NCI-H2227 treated with DMSO at 0.1 percent for 48 hours (cell line): ENCODE measurements at regions not wholly inside any gene's neighbourhood (a gene's known extent, or its start where the extent isn't known, plus 50 kb on each side); places are given as distances from the start of the nearest gene placed in this dataset.
A peak's percentile ranks its signal among the peaks of the same experiment; 100 is the strongest.

Experiments used
- DNase-seq: peaks from one replicate; lab custom pipeline; 2025; lab: John Stamatoyannopoulos, UW

DNA sequence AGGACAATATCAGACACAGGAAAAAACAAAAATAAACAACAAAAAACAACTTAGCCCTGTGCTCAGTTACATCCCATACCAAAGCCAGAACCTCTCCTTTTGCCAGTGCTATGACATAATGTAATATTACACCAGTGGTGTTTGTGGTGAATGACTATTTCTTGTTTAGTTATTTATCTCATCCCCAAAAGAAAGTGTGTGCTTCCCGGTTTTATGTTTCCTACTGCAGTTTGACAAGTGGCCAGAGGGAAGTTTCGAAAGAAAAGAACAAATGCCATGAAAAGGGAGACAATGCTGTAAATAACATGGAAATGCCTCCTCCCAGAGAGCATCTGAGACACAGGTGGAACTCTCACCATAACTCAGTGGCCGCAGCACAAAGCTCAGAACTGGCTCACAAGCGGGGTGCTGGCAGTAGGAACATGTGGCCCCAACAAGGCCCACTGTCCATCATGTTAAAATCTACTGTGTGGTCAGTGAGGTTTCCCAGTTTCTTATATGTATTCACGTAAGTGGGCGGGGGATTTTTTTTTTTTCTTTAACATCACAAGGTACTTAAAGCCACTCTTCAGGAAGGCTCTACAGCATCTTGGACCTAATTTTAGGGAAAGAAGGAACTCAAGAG is 158.2 kb downstream of the BARHL2 start:
- DNase-seq, result no peak

- DNase-seq, result no peak
Measured at GRCh38 chr1:90558126-90558525, 159.0 kb downstream of the BARHL2 start.

- no peak for DNase-seq
Measured at GRCh38 chr1:90557706-90558105, 159.4 kb downstream of the BARHL2 start.

DNA sequence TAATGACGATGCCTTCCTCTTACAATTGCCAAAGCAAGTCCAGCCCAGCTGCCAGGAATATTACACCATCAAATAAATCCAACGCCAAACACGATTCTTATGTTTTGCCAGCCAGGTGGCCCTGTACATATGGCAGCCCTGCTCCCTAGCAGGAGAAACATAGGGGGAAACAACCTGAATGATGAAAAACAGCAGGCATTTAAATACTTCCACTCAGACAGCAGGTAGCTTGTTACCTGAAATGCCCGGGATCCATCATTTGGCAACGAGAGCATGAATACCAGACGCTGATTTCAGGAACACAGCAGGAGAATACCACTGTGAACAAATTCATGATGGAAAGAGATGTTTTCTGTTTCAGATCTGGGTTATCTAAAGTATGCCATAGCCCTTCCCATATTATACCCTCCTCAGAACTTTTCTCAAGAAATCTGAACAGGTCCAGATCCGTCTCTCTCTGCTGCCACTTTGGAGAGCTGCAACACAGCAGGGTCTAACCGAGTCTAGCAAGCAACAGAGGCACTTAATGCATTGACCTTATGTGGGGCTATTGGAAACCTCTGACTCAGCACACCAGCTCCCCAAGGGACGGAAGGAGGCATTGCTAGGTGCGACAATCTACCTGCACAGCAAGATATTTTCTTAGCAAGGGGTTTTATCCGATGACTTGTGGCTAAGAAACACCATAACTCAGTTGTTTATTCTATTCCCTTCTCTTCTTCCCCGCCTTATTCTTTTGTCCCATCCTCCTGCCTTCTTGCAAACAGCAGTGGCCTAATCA is 166.3 kb downstream of the BARHL2 start:
- no peak for DNase-seq

- no peak for DNase-seq
Measured at GRCh38 chr1:90544356-90544755, 172.7 kb downstream of the BARHL2 start.

- no peak for DNase-seq
Measured at GRCh38 chr1:90537606-90538362, 179.3 kb downstream of the BARHL2 start.

DNA sequence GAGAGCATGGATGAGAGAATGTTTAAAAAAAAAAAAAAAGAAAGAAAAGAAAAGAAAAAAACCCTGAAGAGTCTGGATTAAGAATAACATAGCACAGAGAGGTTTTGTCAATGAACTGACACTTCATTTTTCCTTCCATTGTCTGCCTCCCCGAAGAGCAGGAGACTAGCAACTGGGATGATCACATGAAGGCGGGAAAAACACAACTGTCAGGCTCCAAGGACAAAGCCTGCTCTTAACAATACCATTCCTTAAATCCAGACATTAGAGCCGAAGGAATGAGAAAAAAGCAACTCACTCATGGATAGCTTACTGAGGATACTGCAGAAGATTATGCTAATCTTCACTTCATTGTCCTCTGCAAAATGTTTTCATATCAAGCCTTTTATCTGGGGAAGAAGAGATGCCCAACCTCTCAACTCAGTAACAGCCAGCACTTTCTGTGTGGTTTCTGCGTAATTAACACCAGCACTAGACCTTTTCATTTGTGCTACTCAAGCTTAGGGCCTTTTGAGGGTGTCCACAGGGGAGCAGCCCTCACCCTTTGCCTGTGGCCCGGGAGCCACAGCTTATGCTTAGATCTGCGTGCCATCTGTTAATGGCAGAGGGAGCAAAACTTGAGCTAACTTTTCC is 182.3 kb downstream of the BARHL2 start:
- peak; percentile 53 for DNase-seq

DNA sequence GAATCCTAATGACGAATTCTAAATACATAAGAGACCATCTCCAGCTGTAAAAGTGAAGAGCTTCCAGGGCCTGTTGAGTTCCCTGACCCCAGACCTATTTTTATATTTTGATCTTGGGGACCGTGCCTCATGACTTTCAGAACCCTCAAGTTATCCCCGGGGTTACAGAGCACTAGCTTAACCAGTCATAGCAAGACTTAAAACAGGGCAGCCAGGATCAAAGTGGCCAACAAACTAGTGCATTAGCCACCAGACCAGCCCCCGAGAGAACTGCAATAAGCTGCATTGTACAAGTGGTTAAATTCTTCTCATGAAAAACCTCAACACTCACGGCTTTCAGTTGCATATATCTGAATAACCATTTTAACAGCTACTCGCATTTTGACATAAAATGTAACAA is 183.0 kb downstream of the BARHL2 start:
- DNase-seq, result no peak

GRCh38 chr1:90526954-90527353 is 190.1 kb downstream of the BARHL2 start:
- DNase-seq, result no peak

GRCh38 chr1:90522432-90522831 is 194.7 kb downstream of the BARHL2 start:
- DNase-seq, result no peak

GRCh38 chr1:90513956-90514355 is 203.1 kb downstream of the BARHL2 start:
- DNase-seq, result no peak

DNA sequence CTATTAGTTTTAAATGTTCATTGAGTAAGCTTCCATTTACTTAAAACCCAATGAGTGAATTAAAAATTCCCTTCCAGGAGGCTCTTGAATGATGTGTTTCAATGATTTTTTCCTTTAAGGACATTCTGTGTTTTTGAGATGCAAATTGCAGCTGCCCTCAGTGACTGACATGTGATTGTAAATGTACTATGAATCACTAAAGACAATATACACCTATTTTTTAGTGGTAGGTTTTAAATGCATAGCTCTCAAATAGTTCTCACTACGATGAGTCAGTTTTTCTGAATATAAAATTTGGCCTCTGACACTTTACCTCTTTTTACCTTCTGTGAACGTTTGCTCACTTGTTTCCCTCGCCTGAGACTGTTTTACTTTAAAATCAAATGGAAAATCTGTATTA is 204.7 kb downstream of the BARHL2 start:
- no peak for DNase-seq

DNA sequence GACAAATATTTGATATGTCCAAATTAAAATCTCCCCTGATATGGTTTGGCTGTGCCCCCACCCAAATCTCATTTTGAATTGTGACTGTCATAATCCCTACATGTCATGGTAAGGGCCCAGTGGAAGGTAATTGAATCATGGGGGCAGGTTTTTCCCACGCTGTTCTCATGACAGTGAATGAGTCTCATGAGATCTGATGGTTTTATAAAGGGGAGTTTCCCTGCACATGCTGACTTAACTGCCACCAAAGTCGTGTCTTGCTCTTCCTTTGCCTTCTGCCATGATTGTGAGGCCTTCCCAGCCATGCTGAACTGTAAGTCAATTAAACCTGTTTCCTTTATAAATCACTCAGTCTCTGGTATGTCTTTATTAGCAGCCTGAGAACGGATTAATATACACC is 207.0 kb downstream of the BARHL2 start:
- DNase-seq, result no peak

- DNase-seq, result no peak
Measured at GRCh38 chr1:90509225-90510048, 207.7 kb downstream of the BARHL2 start.

DNA sequence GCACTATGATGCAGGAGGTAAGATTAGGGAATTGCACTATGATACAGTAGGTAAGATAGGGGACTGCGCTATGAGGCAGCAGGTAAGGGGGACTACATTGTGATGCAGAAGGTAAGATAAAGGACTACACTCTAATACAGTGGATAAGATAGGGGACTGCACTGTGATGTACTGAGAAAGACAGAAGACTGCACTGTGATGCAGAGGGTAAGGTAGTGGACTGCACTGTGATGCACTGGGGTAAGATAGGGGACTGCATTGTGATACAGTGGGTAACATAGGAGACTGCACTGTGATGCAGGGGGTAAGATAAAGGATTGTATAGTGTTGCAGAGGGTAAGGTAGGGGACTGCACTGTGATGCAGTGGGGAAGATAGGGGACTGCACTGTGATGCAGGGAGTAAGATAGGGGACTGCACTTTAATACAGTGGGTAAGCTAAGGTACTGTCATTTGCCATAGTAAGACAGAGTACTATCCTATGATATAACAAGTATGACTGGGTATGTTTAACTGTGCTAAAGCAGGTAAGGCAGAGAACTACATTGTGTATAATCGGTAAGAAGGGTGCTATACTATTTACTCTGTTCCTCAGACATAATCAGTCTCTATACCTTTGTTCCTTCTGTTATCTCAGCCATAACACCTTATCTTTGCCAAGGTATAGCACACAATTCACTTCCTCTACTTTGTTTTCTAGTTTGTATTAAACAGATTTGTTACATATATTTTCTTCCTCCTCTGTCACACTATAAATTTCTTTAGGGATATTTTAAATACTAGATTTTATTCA is 208.5 kb downstream of the BARHL2 start:
- DNase-seq, result no peak

GRCh38 chr1:90507173-90507572 is 209.9 kb downstream of the BARHL2 start:
- no peak for DNase-seq

GRCh38 chr1:90505806-90506205 is 211.3 kb downstream of the BARHL2 start:
- no peak for DNase-seq

GRCh38 chr1:90504509-90504908 is 212.6 kb downstream of the BARHL2 start:
- DNase-seq, result no peak

- no peak for DNase-seq
Measured at GRCh38 chr1:90502696-90503095, 214.4 kb downstream of the BARHL2 start.

GRCh38 chr1:90502194-90502593 is 214.9 kb downstream of the BARHL2 start:
- no peak for DNase-seq

DNA sequence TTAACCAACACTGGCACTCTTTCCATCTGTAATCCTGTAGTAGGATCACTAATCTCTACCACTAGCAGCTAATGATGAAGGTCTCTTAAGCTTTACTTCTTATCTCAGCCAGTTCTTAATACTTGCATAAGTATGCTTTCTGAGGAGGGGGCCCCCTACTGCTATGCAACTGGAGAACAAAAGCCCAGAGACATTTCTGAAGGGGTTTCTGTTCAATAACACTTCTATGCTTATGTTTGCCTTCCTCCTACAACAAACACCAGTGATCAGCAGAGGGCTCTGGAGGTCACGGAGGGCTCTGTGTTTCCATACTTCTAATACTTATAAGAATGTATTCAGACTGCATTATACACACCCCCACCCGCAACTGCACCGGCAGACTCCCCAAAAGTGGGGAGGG is 215.8 kb downstream of the BARHL2 start:
- no peak for DNase-seq
